ENCODE measurements at regions not wholly inside any gene's neighbourhood (a gene's known extent, or its start where the extent isn't known, plus 50 kb on each side); places are given as distances from the start of the nearest gene placed in this dataset.

GRCh38 chr21:35783721-35784120 is 276.6 kb downstream of the SETD4 start:
- TF ChIP-seq EZH2 (IDR thresholded peaks at IDR 0.05; ENCODE audit: insufficient read depth, poor library complexity, severe bottlenecking) (no peak), EZH2phosphoT487 (IDR thresholded peaks at IDR 0.05; ENCODE audit: insufficient read depth, low read depth) (no peak)
